Prostate gland (tissue), 2 donors: ENCODE measurements at regions not wholly inside any gene's neighbourhood (a gene's known extent, or its start where the extent isn't known, plus 50 kb on each side); places are given as distances from the start of the nearest gene placed in this dataset.

ENCODE experiments used
- CTCF ChIP-seq, 4 experiments: fragments of 200-600 bp in 2 of 4; fragments of 450-650 bp in 2 of 4; sonication (generic) in 2 of 4; IDR thresholded peaks; 1 replicate in 3 of 4; 2 replicates in 1 of 4; pipeline ENCODE4 v1.5.1; 2016 to 2019; ENCODE audit warnings: antibody characterized with exemption in 4 of 4, mild to moderate bottlenecking in 2 of 4, moderate library complexity in 2 of 4
- POLR2A ChIP-seq: fragments of 450-650 bp; IDR thresholded peaks from one replicate; pipeline ENCODE4 v1.6.1; 2016; ENCODE audit warnings: antibody characterized with exemption, mild to moderate bottlenecking

GRCh38 chr11:47915783-47916182 is 64.6 kb upstream of the PTPRJ start:
- TF ChIP-seq POLR2A = no peak
- TF ChIP-seq CTCF (IDR thresholded peaks at IDR 0.05) = no peak
